ENCODE measurements at regions not wholly inside any gene's neighbourhood (a gene's known extent, or its start where the extent isn't known, plus 50 kb on each side); places are given as distances from the start of the nearest gene placed in this dataset.

DNA sequence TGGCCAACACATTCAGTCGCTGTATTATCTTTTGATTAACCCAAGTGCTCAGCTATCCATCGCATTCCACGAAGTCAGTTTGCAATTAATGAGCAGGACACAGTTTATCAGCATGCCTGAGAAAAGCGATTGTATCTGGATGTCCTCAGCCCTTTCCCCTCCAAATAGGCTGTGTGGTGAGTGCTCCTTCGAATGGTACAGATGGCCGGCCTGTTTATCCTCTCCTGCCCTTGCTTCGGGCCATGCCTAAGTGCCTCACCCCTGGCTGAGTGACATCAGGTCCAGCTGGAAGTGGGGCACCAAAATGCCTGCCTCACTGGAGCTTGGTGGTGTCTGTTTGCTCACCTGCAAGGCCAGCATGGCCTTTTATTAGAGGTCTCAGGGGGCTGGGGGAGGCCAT is 317.3 kb downstream of the GADD45G start:
- no peak for DNase-seq

DNA sequence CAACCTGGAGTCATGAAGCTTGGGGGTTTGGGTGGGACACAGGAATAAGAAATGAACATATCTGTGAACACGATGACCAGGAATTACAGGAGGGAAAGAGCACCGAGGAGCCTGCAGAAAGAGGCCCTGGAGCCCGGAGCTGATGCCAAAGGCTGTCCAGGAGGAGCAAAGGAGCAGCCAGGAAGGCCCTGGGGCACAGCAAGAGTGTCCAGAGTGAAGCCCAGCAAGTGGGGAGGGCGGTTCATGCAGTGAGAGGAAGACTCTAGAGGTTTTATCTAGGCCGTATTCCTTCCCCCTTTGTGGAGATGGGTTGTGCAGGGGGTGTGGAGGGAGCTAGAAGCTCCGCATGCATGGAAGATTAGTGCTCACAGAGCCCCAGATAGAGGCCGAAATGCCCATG is 318.4 kb downstream of the GADD45G start:
- no peak for DNase-seq

GRCh38 chr9:89923961-89924504 is 319.2 kb downstream of the GADD45G start:
- DNase-seq, result peak; percentile 7

GRCh38 chr9:89924611-89925010 is 319.8 kb downstream of the GADD45G start:
- no peak for DNase-seq

GRCh38 chr9:89926167-89926566 is 321.4 kb downstream of the GADD45G start:
- DNase-seq, result no peak

DNA sequence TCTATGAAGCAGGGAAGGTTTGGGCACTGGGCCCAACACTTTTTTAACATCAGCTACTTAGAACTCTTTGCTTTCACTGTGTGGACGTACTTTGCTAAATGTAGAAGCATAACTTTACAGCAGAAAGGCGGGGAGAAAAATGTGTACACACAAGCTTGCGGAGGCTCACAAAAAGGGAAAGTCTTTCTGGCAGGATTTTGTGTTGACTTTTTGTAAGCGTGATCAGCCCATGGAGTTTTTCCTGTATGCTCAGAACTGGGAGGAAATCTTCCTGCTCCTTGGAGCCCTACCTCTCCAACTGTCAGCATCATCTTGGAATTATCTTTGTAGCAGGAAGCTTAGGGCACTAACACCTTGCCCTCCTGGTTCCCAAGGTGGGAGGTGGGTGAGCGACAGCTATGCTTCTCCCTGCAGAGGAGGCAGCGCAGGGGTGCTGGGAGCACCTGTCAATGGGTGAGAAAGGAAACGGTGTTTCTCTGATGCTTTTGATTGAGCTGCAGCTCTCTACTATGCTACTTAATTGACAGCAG is 321.9 kb downstream of the GADD45G start:
- no peak for DNase-seq

GRCh38 chr9:89928106-89928505 is 323.3 kb downstream of the GADD45G start:
- no peak for DNase-seq

- DNase-seq, result no peak
These were observed 323.9 kb downstream of the GADD45G start for GRCh38 chr9:89928521-89929275.

DNA sequence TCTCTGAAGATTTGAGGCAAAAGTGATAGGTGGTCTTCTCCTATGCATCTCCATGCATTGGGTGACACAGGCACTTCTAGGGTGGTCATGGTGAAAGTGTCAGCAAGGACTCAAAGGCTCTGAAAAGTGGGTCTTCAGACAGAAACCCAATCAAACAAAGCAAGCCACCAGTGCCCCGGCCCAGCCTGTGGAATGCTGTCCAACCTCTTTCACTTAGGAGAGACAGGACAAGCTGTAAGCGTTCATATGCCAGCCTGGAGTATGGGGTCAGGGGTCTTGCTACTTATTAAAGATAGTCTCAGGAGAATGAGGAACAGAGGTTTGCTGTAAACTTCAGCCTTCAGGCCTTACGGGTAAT is 324.5 kb downstream of the GADD45G start:
- DNase-seq, result no peak

DNA sequence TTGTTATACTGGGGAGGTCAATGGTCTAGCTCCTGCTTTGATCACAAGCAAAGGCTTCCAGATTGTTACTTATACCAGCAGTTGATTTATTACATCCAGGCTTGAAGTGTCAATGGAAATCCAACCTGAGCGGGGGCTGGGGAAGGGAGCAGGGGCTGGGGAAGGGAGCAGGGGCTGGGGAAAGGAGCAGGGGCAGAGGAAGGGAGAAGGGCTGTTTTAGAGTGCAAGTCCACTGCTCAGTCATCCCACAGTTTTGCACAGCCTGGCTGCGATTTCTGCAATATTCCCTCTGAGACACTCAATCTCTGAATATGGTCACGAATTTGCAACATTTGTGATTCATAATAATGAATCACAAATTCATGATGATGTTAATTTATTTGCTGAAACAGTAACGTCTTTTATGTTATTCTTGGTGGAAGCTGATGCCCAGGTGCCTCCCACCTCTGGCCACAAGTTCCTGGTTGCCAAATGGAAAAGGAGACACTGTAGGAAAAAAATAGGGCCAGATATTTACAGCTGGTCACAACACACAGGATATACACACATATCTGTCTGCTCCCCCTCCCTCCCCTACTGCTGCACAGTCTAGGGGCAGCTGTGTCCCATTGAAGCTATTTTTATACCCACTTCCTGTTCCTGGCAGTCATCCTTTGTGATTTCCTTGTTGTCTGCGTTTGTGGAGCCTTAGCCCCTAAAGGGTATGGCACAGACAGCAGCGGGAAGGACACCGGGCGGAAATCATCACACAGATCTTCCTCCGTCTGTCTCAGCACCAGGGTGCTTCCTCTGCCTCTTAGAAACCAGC is 325.1 kb downstream of the GADD45G start:
- DNase-seq, result no peak

DNA sequence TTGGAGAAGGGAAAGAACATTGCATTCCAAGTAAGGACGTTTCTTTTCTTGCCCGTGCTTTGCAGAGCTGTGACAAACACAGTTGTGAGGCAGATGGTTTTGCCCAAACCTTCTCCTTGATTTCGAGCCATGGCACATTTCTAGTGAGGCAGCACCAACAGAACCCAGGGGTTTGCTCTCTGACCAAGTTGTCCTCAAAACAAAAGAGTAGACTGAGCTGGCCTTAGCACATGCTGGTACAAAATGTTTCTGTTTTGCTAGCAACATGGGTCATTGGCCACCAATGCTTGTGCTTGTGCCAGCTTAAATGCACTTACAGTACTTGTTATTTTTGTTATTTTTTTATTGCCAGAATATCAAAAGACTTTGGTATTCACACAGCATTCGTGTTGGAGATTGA is 328.8 kb downstream of the GADD45G start:
- no peak for DNase-seq

DNA sequence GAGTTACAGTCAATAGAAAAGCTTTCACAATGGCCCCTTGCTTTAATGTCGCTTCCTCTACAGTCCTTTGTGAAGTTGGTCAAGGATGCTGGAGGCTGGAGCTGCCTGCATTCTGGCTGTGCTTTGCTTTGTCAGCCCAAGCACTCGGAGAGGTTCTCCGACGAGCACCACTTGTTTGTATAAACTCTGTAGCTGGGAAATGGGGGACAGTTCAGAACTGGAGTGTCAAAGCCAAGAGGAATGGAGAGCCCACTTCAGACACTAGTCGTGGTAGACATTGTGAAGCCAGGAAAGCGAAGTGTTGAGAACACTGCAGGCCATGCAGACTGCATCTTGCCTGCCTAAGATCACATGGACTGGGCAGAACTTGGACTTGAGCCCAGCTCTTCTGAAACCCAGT is 330.3 kb downstream of the GADD45G start:
- no peak for DNase-seq

DNA sequence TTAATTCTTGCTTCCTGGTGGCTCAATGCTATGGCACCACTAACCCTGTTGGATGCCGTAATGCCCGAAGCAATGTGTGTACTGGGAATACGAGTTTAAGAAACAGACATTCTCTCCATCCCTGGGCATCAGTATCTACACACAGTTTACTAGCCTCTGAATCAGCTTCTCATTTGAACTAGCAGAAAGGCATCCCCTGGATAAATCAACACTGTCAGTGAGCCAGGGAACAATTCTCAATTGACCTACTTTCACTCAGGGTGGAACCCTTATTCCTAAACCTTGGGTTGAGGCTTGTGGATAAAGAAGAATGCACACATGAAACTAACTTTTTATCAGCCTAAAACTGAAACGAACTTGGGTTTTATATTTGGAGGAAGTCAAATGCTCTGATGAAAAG is 331.0 kb downstream of the GADD45G start:
- no peak for DNase-seq

GRCh38 chr9:89937051-89937450 is 332.2 kb downstream of the GADD45G start:
- DNase-seq, result no peak

GRCh38 chr9:89939181-89939580 is 334.4 kb downstream of the GADD45G start:
- DNase-seq, result no peak

DNA sequence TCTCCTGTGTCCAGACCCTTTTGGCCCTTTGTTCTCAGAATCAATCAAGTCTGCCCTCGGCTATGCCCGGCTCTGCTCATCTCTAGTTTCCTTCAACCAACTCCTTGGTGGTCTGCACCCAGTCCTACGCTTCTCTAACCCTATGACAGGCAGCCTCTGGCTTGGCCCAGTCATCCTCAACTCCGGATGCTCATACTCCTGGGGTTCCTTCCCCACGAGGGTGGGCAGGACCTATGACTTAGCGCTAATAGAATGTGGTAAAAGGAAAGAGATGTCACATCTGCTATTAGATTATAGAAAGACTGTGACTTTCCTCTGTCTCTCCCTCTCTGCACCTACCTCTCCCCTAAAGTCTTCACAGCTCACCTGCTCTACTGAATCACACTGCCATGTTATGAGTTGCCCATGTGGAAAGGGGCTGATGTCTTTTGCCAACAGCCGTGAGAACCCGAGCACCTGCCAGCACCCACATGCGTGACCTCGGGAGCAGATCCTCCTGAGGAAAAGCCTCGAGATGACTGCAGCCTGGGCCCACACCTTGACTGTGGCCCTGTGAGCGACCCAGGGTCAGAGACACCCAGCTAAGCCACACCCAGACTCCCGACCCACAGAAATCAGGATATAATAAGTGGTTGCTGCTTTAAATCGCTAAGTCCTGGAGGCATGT is 334.9 kb downstream of the GADD45G start:
- no peak for DNase-seq

GRCh38 chr9:89940625-89941024 is 335.8 kb downstream of the GADD45G start:
- no peak for DNase-seq

GRCh38 chr9:89941875-89942274 is 337.1 kb downstream of the GADD45G start:
- DNase-seq, result no peak

- DNase-seq, result no peak
These were observed 337.8 kb downstream of the GADD45G start for GRCh38 chr9:89942643-89943042.

- DNase-seq, result no peak
These were observed 338.5 kb downstream of the GADD45G start for GRCh38 chr9:89943309-89943708.

- no peak for DNase-seq
These were observed 338.9 kb downstream of the GADD45G start for GRCh38 chr9:89943728-89944127.

DNA sequence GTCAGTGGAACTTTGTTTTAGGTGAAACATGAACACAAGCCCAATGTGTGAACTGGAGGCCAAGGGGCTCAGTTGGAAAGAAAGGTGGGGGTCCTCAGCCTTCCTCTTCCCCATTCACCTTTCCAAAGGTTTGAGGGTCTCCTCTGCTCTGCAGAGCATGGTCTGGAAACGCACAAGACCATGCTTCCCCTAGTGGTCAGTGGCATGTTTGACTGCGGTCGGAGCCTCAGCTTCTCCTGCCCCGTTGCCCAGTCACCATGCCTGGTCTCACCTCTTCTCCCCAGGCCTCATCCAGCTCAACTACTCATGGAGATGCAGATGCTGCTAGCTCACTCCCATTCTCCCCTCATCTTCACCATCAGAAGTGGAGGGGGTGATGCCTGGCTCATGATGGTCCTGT is 340.3 kb downstream of the GADD45G start:
- no peak for DNase-seq

DNA sequence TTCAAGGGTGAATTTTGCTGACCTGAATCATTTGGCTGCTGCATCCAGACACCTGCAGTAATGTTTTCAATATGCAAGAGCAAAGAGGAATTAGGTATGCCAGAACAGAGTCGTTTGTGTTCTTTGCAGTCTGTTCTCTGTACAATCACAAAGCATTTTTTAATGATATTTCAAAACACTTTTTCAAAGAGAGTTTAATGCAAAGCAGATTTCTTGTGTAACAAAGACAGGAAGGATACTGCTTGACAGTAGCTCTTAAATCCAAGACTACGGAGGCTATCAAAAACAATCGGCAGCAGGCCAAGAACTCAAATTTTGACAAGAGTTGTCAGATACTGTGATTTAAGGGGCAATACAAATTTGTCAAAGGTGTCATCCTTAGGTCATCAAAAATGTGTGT is 341.9 kb downstream of the GADD45G start:
- no peak for DNase-seq
